SK-N-SH treated with all-trans-retinoic acid at 6 μM for 48 hours (cell line): ENCODE measurements at regions not wholly inside any gene's neighbourhood (a gene's known extent, or its start where the extent isn't known, plus 50 kb on each side); places are given as distances from the start of the nearest gene placed in this dataset.

Experiments
- BACH2 ChIP-seq: fragments of 250-450 bp; sonication (Bioruptor Pico); IDR thresholded peaks from 2 replicates; pipeline ENCODE4 v1.9.0; 2021; ENCODE audit warnings: mild to moderate bottlenecking, borderline replicate concordance
- CSRNP3 ChIP-seq: fragments of 250-450 bp; sonication (Bioruptor Pico); IDR thresholded peaks from 2 replicates; pipeline ENCODE4 v1.5.1; 2021; ENCODE audit warnings: mild to moderate bottlenecking, moderate library complexity
- ISL1 ChIP-seq: fragments of 250-450 bp; sonication (Bioruptor Pico); IDR thresholded peaks from 2 replicates; pipeline ENCODE4 v2.1.2; 2022; ENCODE audit warnings: mild to moderate bottlenecking, moderate library complexity
- OSR1 ChIP-seq: fragments of 250-450 bp; sonication (Bioruptor Pico); IDR thresholded peaks from 2 replicates; pipeline ENCODE4 v1.8.0; 2022; ENCODE audit warnings: moderate library complexity, mild to moderate bottlenecking, inconsistent platforms
- PATZ1 ChIP-seq: fragments of 250-450 bp; sonication (Bioruptor Pico); IDR thresholded peaks from 2 replicates; pipeline ENCODE4 v1.8.0; 2020; ENCODE audit warnings: mild to moderate bottlenecking, moderate library complexity, borderline replicate concordance
- ZFP3 ChIP-seq: fragments of 250-450 bp; sonication (Bioruptor Pico); IDR thresholded peaks from 2 replicates; pipeline ENCODE4 v1.5.0; 2020; ENCODE audit warnings: mild to moderate bottlenecking, moderate library complexity

GRCh38 chr1:79155991-79156390 is 149.5 kb upstream of the ADGRL4 start:
- TF ChIP-seq PATZ1 (CRISPR knock-in tag) (no peak), BACH2 (CRISPR knock-in tag) (no peak), ZFP3 (CRISPR knock-in tag) (no peak), OSR1 (CRISPR knock-in tag) (no peak), CSRNP3 (no peak), ISL1 (no peak)
